Mesodermal cell (in vitro differentiated cells): ENCODE measurements at regions not wholly inside any gene's neighbourhood (a gene's known extent, or its start where the extent isn't known, plus 50 kb on each side); places are given as distances from the start of the nearest gene placed in this dataset.
"Not testable (repeated sequence)": the region's sequence is repeated elsewhere in the genome, so short reads cannot be mapped to it uniquely, and the experiment has no call there.

Experiments used
- H3K27ac ChIP-seq: 2 replicates; pipeline ENCODE4 v1.7.0; 2013; ENCODE audit warnings: mild to moderate bottlenecking, low read depth, low read length, moderate library complexity; ENCODE audit not compliant: severe bottlenecking
- H3K36me3 ChIP-seq: 2 replicates; pipeline ENCODE4 v1.7.1; 2013; ENCODE audit warnings: mild to moderate bottlenecking, low read length, moderate library complexity; ENCODE audit not compliant: control insufficient read depth, insufficient read depth
- H3K4me1 ChIP-seq: one replicate; pipeline ENCODE4 v1.7.1; 2013; ENCODE audit warnings: mild to moderate bottlenecking, low read length; ENCODE audit not compliant: insufficient read depth, control insufficient read depth, poor library complexity, severe bottlenecking
- H3K4me3 ChIP-seq: 2 replicates; pipeline ENCODE4 v1.7.0; 2013; ENCODE audit warnings: low read length, control low read depth, mild to moderate bottlenecking; ENCODE audit not compliant: insufficient read depth, poor library complexity, severe bottlenecking; ENCODE audit errors: extremely low read depth
- H3K9me3 ChIP-seq: 2 replicates; pipeline ENCODE4 v1.7.1; 2013; ENCODE audit warnings: mild to moderate bottlenecking, low read length, moderate library complexity; ENCODE audit not compliant: control insufficient read depth
- WGBS, 2 experiments: methylation state at CpG; one replicate each; pipeline ENCODE4 v1.1.5; 2013; ENCODE audit warnings: missing lambda C conversion rate in 2 of 2; ENCODE audit not compliant: insufficient coverage in 2 of 2; 5-methylcytosine and 5-hydroxymethylcytosine counted together

DNA sequence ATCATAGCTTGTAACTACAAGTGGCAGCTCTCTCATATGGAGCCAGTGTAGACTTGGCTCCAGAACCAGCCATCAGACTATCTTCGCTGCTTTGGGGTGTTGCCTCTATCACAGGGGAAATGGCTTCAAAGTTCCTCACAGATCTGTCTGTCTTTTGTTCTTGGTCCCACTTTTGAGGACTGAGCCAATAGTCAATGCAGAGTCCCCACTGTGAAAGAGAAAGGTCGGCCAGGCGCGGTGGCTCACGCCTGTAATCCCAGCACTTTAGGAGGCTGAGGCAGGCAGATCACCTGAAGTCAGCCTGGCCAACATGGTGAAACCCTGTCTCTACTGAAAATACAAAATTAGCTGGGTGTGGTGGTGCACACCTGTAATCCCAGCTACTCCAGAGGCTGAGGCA lies 86.9 kb upstream of the FZD7 start:
- 70 to 76% methylated on average over 4 to 5 of the region's 5 CpGs for WGBS, 2 experiments
- H3K4me3 ChIP-seq, H3K4me1 ChIP-seq, H3K9me3 ChIP-seq, H3K36me3 ChIP-seq, H3K27ac ChIP-seq: not testable (repeated sequence)

DNA sequence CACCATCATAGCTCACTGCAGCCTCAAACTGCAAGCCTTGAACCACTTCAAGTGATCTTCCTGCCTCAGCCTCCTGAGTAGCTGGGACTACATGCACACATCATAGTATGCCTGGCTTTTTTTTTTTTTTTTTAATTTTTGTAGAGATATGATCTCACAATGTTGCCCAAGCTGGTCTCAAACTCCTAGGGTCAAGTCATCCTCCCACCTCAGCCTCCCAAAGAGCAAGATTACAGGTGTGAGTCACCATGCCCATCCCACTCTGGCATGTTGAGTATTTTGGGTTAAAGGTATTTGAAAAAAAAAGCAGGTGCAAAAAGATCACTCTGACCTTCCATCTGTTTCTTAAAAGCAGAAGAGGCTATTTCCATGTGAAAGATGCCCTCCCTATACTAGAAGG lies 86.4 kb upstream of the FZD7 start:
- H3K4me1 ChIP-seq = peaks cover 7% of the 10 kb centered on the region

GRCh38 chr2:201949181-201949926 lies 84.3 kb upstream of the FZD7 start:
- H3K27ac ChIP-seq = peak overlapping the region; percentile 55
- H3K4me1 ChIP-seq = peaks cover 7% of the 10 kb centered on the region
- no peak overlapping the region for H3K4me3 ChIP-seq
- H3K9me3 ChIP-seq = no peaks in the 10 kb centered on the region
- no peaks in the 10 kb centered on the region for H3K36me3 ChIP-seq
- 11 to 20% methylated on average over 8 to 14 of the region's 22 CpGs for WGBS, 2 experiments

More for the DNA sequence above, 86.4 kb upstream of the FZD7 start:
- Histone ChIP-seq H3K36me3 (no peaks in the 10 kb centered on the region), H3K27ac (no peak overlapping the region), H3K9me3 (no peaks in the 10 kb centered on the region), H3K4me3 (no peak overlapping the region)

DNA sequence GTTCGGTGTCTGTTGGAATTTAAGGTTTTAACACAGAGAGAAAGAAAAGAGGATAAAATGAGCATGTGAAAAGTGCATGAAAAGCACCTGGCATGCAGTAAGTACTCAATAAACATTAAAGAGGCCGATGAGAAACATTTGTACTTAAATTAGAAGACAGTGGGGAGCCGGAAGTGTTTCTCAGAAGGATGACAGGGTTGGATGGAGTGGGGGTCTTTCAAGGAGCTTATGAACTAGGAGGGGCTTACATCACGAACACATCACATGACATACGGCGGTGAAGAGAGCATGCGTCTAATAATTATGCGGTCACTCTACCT lies 83.8 kb upstream of the FZD7 start:
- no peaks in the 10 kb centered on the region for H3K9me3 ChIP-seq
- no peaks in the 10 kb centered on the region for H3K36me3 ChIP-seq
- WGBS, 2 experiments = 66 to 91% methylated on average over 5 to 7 of the region's 8 CpGs
- H3K4me1 ChIP-seq = peaks cover 7% of the 10 kb centered on the region
- no peak overlapping the region for H3K4me3 ChIP-seq
- no peak overlapping the region for H3K27ac ChIP-seq

GRCh38 chr2:201950606-201951005 lies 83.0 kb upstream of the FZD7 start:
- no peaks in the 10 kb centered on the region for H3K36me3 ChIP-seq
- peaks cover 7% of the 10 kb centered on the region for H3K4me1 ChIP-seq
- 85 to 88% methylated on average over 6 of the region's 6 CpGs for WGBS, 2 experiments
- no peaks in the 10 kb centered on the region for H3K9me3 ChIP-seq
- no peak overlapping the region for H3K4me3 ChIP-seq
- H3K27ac ChIP-seq = no peak overlapping the region

- H3K4me3 ChIP-seq = no peak overlapping the region
- no peak overlapping the region for H3K27ac ChIP-seq
- no peaks in the 10 kb centered on the region for H3K9me3 ChIP-seq
- H3K36me3 ChIP-seq = no peaks in the 10 kb centered on the region
- peaks cover 7% of the 10 kb centered on the region for H3K4me1 ChIP-seq
- WGBS, 2 experiments = 43 to 67% methylated on average over 3 to 5 of the region's 5 CpGs
Measured at GRCh38 chr2:201952187-201952586, 81.5 kb upstream of the FZD7 start.

DNA sequence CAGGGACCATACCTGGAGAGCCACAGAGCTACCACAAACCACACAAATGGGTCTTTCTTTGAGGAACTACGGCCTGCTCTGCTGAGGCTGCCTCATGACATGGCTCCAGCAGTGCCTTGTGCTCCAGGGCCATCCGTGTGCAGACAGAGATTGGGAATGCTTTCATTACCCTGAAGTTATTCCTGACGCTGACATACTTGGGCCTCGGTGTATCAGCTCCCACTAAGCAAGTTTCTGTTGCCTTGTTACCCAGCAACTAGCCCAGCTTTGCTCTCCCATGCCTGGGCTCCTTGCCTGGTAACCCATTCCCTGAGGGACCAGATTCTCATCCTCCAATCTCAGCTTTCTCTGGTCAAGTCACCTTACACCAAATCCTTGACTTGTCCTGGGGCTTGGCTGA lies 80.3 kb upstream of the FZD7 start:
- 87 to 92% methylated on average over 4 of the region's 4 CpGs for WGBS, 2 experiments
- Histone ChIP-seq H3K27ac (no peak overlapping the region), H3K4me3 (no peak overlapping the region), H3K4me1 (peaks cover 7% of the 10 kb centered on the region), H3K36me3 (no peaks in the 10 kb centered on the region), H3K9me3 (no peaks in the 10 kb centered on the region)

DNA sequence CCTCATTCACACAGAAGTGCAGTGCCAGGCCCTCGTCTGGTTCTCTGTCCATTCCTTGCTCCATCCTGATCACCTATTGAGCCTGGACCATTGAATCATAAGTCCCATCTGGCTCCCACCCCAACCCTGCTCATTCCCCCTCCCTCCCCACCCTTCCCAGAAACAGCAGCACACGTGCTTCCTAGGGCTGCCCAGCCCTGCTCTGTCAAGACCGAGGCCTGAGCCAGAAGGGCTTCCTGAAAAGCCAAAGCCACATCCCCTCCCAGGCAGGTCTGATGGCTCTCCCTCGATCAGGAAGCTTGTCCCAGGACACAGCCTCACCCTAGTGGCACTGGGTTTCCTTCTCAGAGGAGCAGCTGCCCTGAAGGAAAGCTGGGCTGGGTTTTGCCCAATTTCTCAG lies 79.8 kb upstream of the FZD7 start:
- Histone ChIP-seq H3K9me3 (no peaks in the 10 kb centered on the region), H3K36me3 (no peaks in the 10 kb centered on the region), H3K4me1 (peaks cover 7% of the 10 kb centered on the region), H3K27ac (no peak overlapping the region), H3K4me3 (no peak overlapping the region)
- 81 to 86% methylated on average over 4 of the region's 4 CpGs for WGBS, 2 experiments

GRCh38 chr2:201955231-201955630 lies 78.4 kb upstream of the FZD7 start:
- no peaks in the 10 kb centered on the region for H3K4me1 ChIP-seq
- no peak overlapping the region for H3K4me3 ChIP-seq
- no peaks in the 10 kb centered on the region for H3K9me3 ChIP-seq
- no peak overlapping the region for H3K27ac ChIP-seq
- H3K36me3 ChIP-seq = no peaks in the 10 kb centered on the region
- WGBS, 2 experiments = 89 to 91% methylated on average over 5 of the region's 5 CpGs

- no peaks in the 10 kb centered on the region for H3K9me3 ChIP-seq
- H3K4me3 ChIP-seq = no peak overlapping the region
- 90 to 91% methylated on average over 4 of the region's 4 CpGs for WGBS, 2 experiments
- H3K27ac ChIP-seq = no peak overlapping the region
- no peaks in the 10 kb centered on the region for H3K36me3 ChIP-seq
- no peaks in the 10 kb centered on the region for H3K4me1 ChIP-seq
Measured at GRCh38 chr2:201955702-201956141, 77.9 kb upstream of the FZD7 start.

GRCh38 chr2:201956361-201956760 lies 77.3 kb upstream of the FZD7 start:
- no peaks in the 10 kb centered on the region for H3K4me1 ChIP-seq
- no peak overlapping the region for H3K27ac ChIP-seq
- no peaks in the 10 kb centered on the region for H3K36me3 ChIP-seq
- no peaks in the 10 kb centered on the region for H3K9me3 ChIP-seq
- 96 to 97% methylated on average over 7 of the region's 7 CpGs for WGBS, 2 experiments
- H3K4me3 ChIP-seq = no peak overlapping the region
